ENCODE measurements at regions not wholly inside any gene's neighbourhood (a gene's known extent, or its start where the extent isn't known, plus 50 kb on each side); places are given as distances from the start of the nearest gene placed in this dataset.

DNA sequence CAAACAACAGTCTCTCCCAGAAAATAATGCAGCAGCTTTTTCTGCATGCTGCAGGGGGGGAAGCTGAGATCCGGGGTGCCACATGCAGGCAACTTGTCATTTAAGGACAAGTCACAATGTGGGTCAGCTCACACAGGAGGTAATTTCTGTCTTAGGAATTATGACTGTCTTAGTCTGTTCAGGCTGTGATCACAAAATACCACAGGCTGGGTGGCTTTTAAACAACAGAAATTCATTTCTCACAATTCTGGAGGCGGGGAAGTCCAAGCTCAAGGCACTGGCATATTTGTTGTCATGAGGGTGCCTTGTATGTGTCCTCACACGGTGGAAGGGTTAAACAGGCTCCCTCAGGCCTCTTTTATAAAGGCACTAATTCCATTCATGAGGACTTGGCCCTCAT lies 127.7 kb downstream of the DIRAS2 start:
- intact Hi-C loops (cut with DNase I): no loop called here
- H3K27ac ChIP-seq: no peak overlapping the region
- no peaks in the 10 kb centered on the region for H3K4me1 ChIP-seq

DNA sequence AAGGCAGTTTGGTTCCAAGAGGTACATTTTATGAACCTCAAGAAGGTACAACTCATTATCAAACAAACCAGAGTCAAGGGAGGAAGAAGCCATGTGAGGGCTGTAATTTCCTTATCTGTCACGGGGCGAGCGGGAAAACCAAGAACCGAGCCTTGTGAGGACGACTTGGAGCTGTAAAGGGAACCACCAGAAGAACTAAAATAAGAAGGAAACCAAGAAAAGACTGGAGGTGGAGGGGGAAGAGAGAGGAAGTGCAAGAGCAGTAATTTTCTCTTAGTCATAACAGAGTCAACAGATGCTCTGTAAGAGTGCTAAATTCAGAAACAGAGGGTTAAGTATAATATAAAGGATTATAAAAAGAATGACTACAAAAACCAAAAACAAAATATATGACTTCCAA lies 127.1 kb downstream of the DIRAS2 start:
- no peak for DNase-seq
- Histone ChIP-seq H3K9me3 (no peaks in the 10 kb centered on the region), H3K9ac (ENCODE audit: low read depth in 2 of 2, low read length in 2 of 2) (no peak overlapping the region), H3K27me3 (no peaks in the 10 kb centered on the region), H3K27ac (no peak overlapping the region), H3K36me3 (no peaks in the 10 kb centered on the region), H3K4me3 (no peak overlapping the region), H3K4me1 (no peaks in the 10 kb centered on the region)
- intact Hi-C loops (cut with DNase I): no loop called here
- no peak for TF ChIP-seq CTCF (IDR thresholded peaks at IDR 0.05)

More for the DNA sequence above, 127.7 kb downstream of the DIRAS2 start:
- Histone ChIP-seq H3K27me3 (no peaks in the 10 kb centered on the region), H3K9ac (ENCODE audit: low read depth in 2 of 2, low read length in 2 of 2) (no peak overlapping the region), H3K36me3 (no peaks in the 10 kb centered on the region), H3K9me3 (no peaks in the 10 kb centered on the region), H3K4me3 (no peak overlapping the region)
- no peak for TF ChIP-seq CTCF (IDR thresholded peaks at IDR 0.05)
- no peak for DNase-seq

DNA sequence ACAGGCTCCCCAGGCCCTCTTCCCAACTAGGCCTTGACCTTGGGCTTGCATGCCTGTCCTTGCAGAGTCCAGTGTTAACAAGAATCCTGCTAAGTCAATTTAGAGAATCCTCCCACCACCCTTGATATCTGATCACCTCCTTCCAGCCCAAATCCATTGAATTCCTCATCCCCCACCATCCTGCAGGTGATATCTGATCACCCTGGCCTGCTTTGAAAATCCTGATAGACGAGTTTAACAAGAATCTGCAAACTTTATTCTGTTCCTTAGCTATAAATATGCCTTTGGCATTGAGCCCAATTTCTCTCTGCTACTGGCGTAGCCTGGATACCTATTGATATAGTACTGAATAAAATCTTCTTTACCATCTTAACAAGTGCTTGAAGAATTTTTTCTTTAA lies 125.5 kb downstream of the DIRAS2 start:
- intact Hi-C loops (cut with DNase I): no loop called here
- DNase-seq: no peak
- no peaks in the 10 kb centered on the region for H3K27me3 ChIP-seq
- no peaks in the 10 kb centered on the region for H3K4me1 ChIP-seq
- H3K27ac ChIP-seq: no peak overlapping the region
- no peaks in the 10 kb centered on the region for H3K36me3 ChIP-seq
- H3K4me3 ChIP-seq: no peak overlapping the region
- TF ChIP-seq CTCF (IDR thresholded peaks at IDR 0.05): no peak
- no peaks in the 10 kb centered on the region for H3K9me3 ChIP-seq
- H3K9ac ChIP-seq (ENCODE audit: low read depth in 2 of 2, low read length in 2 of 2): no peak overlapping the region

GRCh38 chr9:90521811-90522570 lies 120.6 kb downstream of the DIRAS2 start:
- H3K27me3 ChIP-seq: no peaks in the 10 kb centered on the region
- TF ChIP-seq CTCF (IDR thresholded peaks at IDR 0.05): no peak
- no peaks in the 10 kb centered on the region for H3K36me3 ChIP-seq
- H3K9me3 ChIP-seq: no peaks in the 10 kb centered on the region
- no peak overlapping the region for H3K27ac ChIP-seq
- H3K4me1 ChIP-seq: no peaks in the 10 kb centered on the region
- H3K9ac ChIP-seq (ENCODE audit: low read depth in 2 of 2, low read length in 2 of 2): no peak overlapping the region
- intact Hi-C loops (cut with DNase I): no loop called here
- H3K4me3 ChIP-seq: no peak overlapping the region
- no peak for DNase-seq

GRCh38 chr9:90523958-90524357 lies 118.7 kb downstream of the DIRAS2 start:
- H3K27me3 ChIP-seq: no peaks in the 10 kb centered on the region
- H3K4me1 ChIP-seq: no peaks in the 10 kb centered on the region
- no peak overlapping the region for H3K9ac ChIP-seq (ENCODE audit: low read depth in 2 of 2, low read length in 2 of 2)
- no peak overlapping the region for H3K27ac ChIP-seq
- H3K36me3 ChIP-seq: no peaks in the 10 kb centered on the region
- peak; percentile 35 for DNase-seq
- intact Hi-C loops (cut with DNase I): no loop called here
- no peak overlapping the region for H3K4me3 ChIP-seq
- no peaks in the 10 kb centered on the region for H3K9me3 ChIP-seq
- TF ChIP-seq CTCF (IDR thresholded peaks at IDR 0.05): no peak

All from colonic mucosa (tissue), 4 donors.